Suprapubic skin (tissue), 4 donors: ENCODE measurements at regions not wholly inside any gene's neighbourhood (a gene's known extent, or its start where the extent isn't known, plus 50 kb on each side); places are given as distances from the start of the nearest gene placed in this dataset.

Experiments used
- DNase-seq, 2 donors: peaks; one replicate each; pipeline ENCODE4 v3.0.0-alpha.2; 2019; ENCODE audit warnings: low spot score in 2 of 2
- H3K27ac ChIP-seq: fragments of 200-600 bp; sonication (generic); one replicate; pipeline ENCODE4 v1.5.1; 2019
- H3K27me3 ChIP-seq: fragments of 200-600 bp; sonication (generic); one replicate; pipeline ENCODE4 v1.5.1; 2019
- H3K36me3 ChIP-seq: fragments of 200-600 bp; sonication (generic); one replicate; pipeline ENCODE4 v1.5.1; 2019
- H3K4me1 ChIP-seq: fragments of 200-600 bp; sonication (generic); one replicate; pipeline ENCODE4 v1.5.1; 2019
- H3K4me3 ChIP-seq: fragments of 200-600 bp; sonication (generic); one replicate; pipeline ENCODE4 v1.5.1; 2019; ENCODE audit warnings: mild to moderate bottlenecking
- H3K9me3 ChIP-seq: fragments of 200-600 bp; sonication (generic); one replicate; pipeline ENCODE4 v1.5.1; 2019
- EP300 ChIP-seq: sonication (generic); formaldehyde crosslinking; IDR thresholded peaks from one replicate; pipeline ENCODE4 v1.6.1; 2017; ENCODE audit warnings: antibody characterized with exemption
- POLR2A ChIP-seq, 2 donors: fragments of 450-650 bp; IDR thresholded peaks; one replicate each; pipeline ENCODE4 v1.6.1; 2017; ENCODE audit warnings: antibody characterized with exemption in 2 of 2, mild to moderate bottlenecking in 2 of 2, moderate library complexity in 2 of 2
- POLR2AphosphoS5 ChIP-seq, 3 donors: sonication (generic); formaldehyde crosslinking; IDR thresholded peaks; one replicate each; pipeline ENCODE4 v1.6.1; 2017; ENCODE audit warnings: antibody characterized with exemption in 3 of 3
- WGBS: methylation state at CpG from one replicate; pipeline ENCODE4 v1.1.5; 2018; 5-methylcytosine and 5-hydroxymethylcytosine counted together
- TF ChIP-seq, protein P1 (sequence below), 2 donors: fragments of 200-600 bp in 1 of 2; fragments of 450-650 bp in 1 of 2; sonication (generic) in 1 of 2; IDR thresholded peaks; one replicate each; pipeline ENCODE4 v1.5.1; 2016 to 2019; ENCODE audit warnings: antibody characterized with exemption in 2 of 2, mild to moderate bottlenecking in 1 of 2, moderate library complexity in 1 of 2

DNA sequence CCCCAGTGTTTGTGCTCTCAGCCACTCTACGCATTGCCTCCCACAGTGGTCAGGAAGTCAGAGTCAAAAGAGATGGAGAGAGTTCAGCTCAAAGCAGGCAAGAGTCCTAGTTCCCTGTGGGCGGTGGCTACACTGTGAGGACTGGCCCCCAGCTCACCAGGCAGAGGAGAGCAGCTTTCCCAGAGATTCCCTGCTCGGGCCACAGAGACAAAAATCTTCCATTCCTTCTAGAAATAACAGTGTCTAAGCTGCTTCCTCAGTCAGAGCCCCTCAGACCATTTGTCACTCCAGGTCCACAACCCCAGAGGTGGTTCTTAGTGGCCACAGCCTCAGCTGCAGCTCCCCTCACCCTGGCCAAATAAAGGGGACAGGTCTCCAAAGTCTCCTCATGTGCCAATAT lies 263.0 kb upstream of the RPL38 start:
- Histone ChIP-seq H3K4me3 (no peak overlapping the region), H3K27ac (no peak overlapping the region), H3K4me1 (no peaks in the 10 kb centered on the region), H3K27me3 (peaks cover 15% of the 10 kb centered on the region), H3K36me3 (no peaks in the 10 kb centered on the region), H3K9me3 (no peaks in the 10 kb centered on the region)
- 71% methylated on average over 3 of the region's 3 CpGs for WGBS
- no peak for TF ChIP-seq POLR2A (IDR thresholded peaks at IDR 0.05)
- TF ChIP-seq POLR2AphosphoS5 (IDR thresholded peaks at IDR 0.05), result no peak
- TF ChIP-seq, protein P1, sequence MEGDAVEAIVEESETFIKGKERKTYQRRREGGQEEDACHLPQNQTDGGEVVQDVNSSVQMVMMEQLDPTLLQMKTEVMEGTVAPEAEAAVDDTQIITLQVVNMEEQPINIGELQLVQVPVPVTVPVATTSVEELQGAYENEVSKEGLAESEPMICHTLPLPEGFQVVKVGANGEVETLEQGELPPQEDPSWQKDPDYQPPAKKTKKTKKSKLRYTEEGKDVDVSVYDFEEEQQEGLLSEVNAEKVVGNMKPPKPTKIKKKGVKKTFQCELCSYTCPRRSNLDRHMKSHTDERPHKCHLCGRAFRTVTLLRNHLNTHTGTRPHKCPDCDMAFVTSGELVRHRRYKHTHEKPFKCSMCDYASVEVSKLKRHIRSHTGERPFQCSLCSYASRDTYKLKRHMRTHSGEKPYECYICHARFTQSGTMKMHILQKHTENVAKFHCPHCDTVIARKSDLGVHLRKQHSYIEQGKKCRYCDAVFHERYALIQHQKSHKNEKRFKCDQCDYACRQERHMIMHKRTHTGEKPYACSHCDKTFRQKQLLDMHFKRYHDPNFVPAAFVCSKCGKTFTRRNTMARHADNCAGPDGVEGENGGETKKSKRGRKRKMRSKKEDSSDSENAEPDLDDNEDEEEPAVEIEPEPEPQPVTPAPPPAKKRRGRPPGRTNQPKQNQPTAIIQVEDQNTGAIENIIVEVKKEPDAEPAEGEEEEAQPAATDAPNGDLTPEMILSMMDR (IDR thresholded peaks at IDR 0.05), result no peak
- TF ChIP-seq EP300, result no peak
- no peak for DNase-seq

DNA sequence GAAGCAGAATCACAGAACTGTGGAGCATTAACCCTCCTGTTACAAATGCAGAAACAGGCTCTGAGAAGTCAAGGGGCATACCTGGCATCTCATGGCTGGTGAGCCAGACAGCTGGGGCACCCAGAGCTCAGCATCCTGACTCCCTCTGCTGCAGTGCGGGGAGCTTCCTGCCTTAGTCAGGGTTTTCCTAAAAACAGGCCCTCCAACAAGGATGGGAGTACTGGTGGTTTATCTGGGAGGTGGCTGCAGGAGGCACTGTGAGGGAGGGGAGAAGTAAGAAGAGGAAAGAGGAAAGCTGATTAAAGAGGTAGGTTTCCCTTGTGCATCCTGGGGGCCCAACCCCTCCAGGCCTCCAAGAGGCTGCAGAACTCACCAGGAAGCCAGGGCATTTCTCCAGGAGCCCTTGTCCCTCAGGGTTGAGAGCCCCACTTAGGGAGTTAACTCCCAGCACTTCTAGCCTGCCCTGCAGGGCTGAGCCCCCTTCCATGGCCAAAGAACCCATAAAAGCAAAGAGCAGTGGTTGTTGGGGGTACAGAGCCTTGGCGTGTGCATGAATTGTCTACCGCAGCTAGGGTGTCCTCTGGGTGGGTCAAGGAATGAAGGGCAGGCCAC lies 261.5 kb upstream of the RPL38 start:
- WGBS, result 100% methylated on average over 3 of the region's 3 CpGs
- Histone ChIP-seq H3K4me3 (no peak overlapping the region), H3K36me3 (no peaks in the 10 kb centered on the region), H3K9me3 (no peaks in the 10 kb centered on the region), H3K27ac (no peak overlapping the region), H3K27me3 (peaks cover 15% of the 10 kb centered on the region), H3K4me1 (no peaks in the 10 kb centered on the region)
- TF ChIP-seq, protein P1 (IDR thresholded peaks at IDR 0.05), result no peak
- no peak for TF ChIP-seq EP300
- TF ChIP-seq POLR2A (IDR thresholded peaks at IDR 0.05), result no peak
- TF ChIP-seq POLR2AphosphoS5 (IDR thresholded peaks at IDR 0.05), result no peak
- no peak for DNase-seq

DNA sequence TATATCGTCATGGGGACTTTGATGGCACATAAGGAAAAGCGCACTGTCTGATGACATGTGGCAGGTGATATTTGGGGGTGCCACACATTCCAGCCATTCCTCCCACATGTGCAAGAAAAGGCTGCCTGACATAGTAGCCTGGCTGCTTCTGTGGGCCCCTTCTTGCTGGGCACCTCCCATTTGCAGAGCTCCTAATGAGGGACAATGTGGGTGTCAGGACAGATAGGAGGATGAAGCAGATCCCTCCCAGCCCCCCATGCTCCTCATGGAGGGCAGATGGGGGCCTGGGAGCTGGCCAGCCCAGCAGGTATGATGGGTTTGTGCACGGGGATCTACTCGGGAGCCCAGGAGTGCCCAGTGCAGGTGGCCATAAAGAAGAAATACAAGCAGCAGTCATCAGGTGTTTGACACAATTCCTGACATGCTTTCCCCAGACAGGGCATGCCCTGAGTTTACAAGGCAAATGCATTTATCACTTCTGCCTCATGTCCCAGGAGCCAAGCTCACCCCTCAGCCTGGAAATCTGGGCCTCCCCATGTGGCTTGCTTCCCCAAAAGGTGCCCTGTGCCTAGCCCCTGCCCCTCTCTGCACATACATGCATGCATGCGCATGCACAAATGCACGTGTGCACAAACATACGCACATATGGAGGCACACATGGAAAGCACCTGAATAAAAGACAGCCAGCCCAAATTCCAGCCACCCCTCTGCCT lies 260.6 kb upstream of the RPL38 start:
- Histone ChIP-seq H3K36me3 (no peaks in the 10 kb centered on the region), H3K27me3 (peaks cover 16% of the 10 kb centered on the region), H3K4me1 (no peaks in the 10 kb centered on the region), H3K27ac (no peak overlapping the region), H3K9me3 (no peaks in the 10 kb centered on the region), H3K4me3 (no peak overlapping the region)
- TF ChIP-seq EP300 (no peak), POLR2A (IDR thresholded peaks at IDR 0.05) (no peak), POLR2AphosphoS5 (IDR thresholded peaks at IDR 0.05) (no peak)
- TF ChIP-seq, protein P1 (IDR thresholded peaks at IDR 0.05), result no peak
- 87% methylated on average over 5 of the region's 7 CpGs for WGBS
- no peak for DNase-seq

DNA sequence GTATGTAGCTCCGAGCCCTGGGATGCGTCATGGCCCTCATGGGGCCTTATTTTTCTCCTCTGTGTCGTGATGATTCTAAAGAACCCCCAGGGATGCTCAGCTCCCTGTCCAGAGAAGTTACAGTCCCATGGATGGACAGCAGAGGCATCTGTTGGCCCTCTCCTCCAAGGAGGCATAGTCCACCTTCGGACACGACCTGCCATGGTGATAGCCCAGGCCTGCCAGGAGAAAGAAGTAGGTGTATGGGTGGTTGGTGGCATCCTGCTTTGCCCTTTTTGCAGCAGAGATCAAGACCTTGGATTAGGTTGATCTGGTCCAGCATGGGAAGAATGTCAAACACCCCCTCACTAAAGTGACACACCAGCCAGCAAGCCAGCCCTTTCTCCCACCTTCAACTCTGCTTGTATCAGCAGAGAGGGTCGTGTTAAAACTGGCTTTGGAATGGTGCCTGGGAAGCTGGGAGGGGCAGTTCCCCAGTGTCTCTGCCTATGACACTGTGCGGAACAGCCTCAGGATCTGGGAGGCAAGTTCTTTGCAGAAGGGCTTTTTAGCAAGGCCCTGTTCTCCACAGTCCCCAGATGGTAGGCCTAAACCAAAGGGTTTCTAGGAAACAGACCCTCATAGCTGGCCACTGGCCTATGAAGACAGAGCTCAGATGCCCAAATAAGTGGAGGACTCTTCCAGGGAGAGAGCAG lies 259.9 kb upstream of the RPL38 start:
- WGBS, result 54% methylated on average over 6 of the region's 7 CpGs
- TF ChIP-seq, protein P1 (IDR thresholded peaks at IDR 0.05), result no peak
- TF ChIP-seq POLR2AphosphoS5 (IDR thresholded peaks at IDR 0.05) (no peak), POLR2A (IDR thresholded peaks at IDR 0.05) (no peak), EP300 (no peak)
- Histone ChIP-seq H3K36me3 (no peaks in the 10 kb centered on the region), H3K4me3 (no peak overlapping the region), H3K4me1 (no peaks in the 10 kb centered on the region), H3K9me3 (no peaks in the 10 kb centered on the region), H3K27ac (no peak overlapping the region), H3K27me3 (peaks cover 17% of the 10 kb centered on the region)
- no peak for DNase-seq

DNA sequence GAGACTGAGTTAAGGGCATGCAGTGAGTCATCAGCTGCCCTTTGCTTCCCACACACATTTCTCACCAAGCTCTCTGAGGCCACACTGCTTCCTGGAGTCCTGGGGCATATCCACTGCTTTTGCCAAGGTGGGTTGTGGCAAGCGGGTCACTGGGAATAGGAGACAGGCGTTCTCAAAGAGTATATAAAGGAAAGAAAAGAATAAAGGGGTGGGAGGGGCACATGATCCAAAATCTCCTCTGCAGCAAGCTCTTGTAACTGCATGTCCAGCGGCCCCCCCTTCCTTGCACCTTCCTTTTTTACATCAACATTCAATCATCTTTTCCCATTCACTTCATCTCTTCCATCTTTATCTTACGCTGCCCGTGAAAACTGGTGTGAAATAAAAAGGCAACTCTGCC lies 259.1 kb upstream of the RPL38 start:
- Histone ChIP-seq H3K9me3 (no peaks in the 10 kb centered on the region), H3K4me1 (no peaks in the 10 kb centered on the region), H3K36me3 (no peaks in the 10 kb centered on the region), H3K4me3 (no peak overlapping the region), H3K27ac (no peak overlapping the region), H3K27me3 (peaks cover 17% of the 10 kb centered on the region)
- no peak for DNase-seq
- TF ChIP-seq POLR2AphosphoS5 (IDR thresholded peaks at IDR 0.05) (no peak), POLR2A (IDR thresholded peaks at IDR 0.05) (no peak), EP300 (no peak)
- TF ChIP-seq, protein P1 (IDR thresholded peaks at IDR 0.05), result no peak
- 86% methylated on average over 5 of the region's 5 CpGs for WGBS
